ENCODE measurements at regions not wholly inside any gene's neighbourhood (a gene's known extent, or its start where the extent isn't known, plus 50 kb on each side); places are given as distances from the start of the nearest gene placed in this dataset.
"Not testable (repeated sequence)": the region's sequence is repeated elsewhere in the genome, so short reads cannot be mapped to it uniquely, and the experiment has no call there.

DNA sequence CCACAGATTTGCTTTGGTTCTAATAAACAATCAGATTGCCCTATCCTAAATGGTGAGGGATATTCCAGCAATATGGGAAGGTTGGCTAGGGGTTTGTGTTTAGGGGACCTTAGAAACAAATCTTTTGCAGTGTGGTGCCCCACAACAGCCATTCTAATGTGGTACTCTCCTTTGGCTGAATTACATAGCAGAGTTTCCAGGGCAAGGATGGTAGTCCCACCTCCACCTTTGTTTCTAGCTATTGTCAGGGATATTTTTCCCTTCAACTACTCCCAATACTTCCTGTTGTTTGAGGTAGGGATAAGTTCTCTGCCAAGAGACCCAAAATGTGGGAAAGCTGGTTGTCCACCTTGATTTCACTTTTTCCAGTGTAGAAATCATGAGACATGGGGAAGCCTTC, 494.7 kb upstream of the CHORDC1 start:
- no peak for DNase-seq

DNA sequence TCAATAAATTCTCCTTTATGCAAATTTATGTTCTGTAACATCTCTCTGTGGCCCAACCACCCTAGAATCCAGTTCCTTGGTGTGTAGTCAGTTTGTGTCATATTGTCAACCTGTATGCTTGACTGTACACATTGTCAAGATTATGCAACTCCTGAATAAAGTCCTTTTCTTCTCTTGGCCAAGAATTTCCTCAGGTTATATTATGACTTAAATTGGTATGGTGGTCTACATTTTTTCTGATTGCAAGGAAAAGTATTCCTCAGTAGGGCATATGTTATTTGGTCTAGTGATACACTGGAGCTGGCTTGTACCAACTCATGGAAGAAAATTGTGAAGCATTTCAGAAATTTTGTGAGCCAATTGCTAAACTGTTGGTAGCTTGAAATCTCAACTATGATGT, 482.8 kb upstream of the CHORDC1 start:
- no peak for DNase-seq

DNA sequence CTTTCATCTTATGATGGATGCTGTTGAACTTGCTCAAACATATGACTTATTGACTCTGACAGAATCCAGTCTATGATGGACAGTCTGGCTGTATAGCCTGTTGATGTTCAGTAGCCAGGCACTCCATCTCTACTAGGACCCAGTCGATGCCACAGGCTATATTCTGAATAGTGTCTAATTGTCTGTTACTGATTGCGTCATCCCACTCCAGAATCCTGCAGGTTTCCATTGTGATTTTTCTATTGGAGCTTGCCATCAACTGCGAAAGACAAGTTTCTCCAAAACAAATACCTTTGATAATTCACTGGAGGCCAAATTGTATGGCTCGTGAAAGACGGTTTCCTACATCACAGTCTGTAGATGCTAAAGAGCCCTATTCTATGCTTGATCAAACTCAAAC, 481.7 kb upstream of the CHORDC1 start:
- no peak for DNase-seq

DNA sequence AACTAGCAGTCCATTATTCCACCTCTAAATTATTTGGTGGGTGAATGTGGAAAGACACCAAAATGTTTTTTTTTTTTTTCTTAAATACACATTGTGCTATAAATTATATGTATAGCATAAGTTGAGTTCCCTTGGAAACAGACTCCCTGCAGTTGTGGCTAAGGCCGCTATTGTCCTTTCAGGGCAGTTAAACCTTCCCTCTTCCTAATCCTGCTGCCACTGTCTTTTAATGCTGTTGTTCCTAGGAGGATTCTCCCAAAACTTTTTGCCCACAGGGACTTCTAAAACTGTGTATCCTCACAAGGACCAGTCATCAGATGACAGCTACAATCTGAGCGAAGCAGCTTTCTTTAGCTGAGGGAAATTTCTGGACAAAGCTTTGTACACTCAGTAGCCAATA, 478.9 kb upstream of the CHORDC1 start:
- no peak for DNase-seq

DNA sequence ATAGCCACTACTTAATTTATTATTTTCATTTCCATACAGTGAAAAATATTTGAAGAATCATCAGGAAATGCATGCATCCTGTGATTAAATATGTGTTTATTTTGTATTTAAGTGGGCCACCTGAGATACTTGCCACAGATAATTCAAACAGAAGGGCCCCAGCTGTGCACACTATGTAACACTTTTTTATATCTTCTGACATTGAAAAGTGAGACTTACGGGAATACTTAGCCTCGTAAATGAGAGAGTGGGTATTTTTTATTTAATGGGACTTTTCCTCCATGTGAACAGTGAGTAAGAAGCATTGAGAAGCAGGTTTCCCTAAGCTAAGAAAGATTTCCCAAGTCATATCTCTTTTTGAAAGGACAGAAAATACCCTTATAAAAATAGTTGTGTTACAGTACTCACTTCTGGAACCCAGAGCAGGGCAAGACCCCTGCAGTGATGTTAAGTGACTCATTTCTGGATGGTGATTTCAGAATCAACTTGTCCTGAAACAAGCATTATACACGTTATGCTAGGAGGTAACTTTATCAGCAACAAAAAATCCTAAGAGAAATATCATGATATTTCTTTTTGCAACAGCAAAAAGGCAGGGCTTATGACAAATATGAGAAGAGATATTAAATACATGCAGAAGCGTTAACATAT, 478.1 kb upstream of the CHORDC1 start:
- no peak for DNase-seq

DNA sequence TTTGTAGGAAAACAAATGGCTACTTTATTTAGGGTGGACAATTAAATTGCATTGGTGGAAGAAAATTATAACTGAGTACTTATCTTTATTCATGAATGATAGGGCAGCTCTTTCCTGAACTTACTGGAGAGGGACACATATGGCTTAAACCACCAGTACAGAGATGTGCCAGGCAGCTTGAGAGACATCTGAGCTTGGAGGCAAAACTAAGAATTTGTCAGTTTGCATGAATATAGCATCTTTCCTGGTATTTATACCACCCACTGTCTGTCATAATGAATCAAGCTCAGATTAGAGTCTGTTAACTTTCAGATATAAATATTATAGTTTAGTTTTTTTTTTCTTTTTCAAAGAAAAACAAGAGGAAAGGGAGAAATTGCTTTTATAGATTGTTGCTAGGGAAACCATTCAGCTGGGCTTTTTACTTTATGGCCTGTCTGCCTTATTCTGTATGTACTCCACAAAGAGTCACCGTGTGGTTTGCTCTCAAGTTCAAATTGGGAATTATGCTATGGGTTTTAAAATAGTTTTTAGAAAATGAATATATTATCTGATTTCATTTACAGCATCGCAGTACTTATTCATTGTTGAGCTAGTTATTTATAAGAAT, 477.0 kb upstream of the CHORDC1 start:
- no peak for DNase-seq

DNA sequence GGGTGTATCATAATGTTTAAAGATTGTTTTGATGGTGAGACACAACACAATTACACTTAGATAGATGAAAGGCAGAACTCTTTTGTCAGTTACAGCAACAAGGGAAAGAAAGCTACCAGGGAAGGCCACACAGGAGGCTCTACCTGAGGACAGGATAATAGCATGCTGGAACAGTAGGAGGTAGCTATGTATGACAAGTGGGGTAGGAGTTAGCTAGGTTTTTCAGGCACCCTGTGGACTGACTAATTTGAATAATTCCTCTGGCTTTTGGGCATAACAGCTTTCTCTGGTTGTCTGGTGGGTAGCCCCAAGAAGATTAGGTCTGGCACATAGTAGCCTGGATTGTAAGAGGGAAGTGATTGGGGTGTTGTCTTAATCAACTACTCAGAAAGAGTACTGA, 475.4 kb upstream of the CHORDC1 start:
- no peak for DNase-seq

DNA sequence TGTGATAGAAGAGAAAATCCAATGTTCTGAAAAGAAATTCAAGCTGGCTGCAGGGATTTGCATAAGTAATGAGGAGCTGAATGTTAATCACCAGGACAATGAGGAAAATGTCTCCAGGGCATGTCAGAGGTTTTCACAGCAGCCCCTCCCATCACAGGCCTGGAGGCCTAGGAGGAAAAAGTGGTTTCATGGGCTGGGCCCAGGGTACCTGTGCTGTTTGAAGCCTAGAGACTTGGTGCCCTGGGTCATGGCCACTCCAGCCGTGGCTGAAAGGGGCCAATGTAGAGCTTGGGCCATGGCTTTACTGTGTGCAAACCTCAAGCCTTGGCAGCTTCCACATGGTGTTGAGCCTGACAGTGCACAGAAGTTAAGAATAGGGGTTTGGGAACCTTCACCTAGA, 452.6 kb upstream of the CHORDC1 start:
- not testable (repeated sequence) for DNase-seq

DNA sequence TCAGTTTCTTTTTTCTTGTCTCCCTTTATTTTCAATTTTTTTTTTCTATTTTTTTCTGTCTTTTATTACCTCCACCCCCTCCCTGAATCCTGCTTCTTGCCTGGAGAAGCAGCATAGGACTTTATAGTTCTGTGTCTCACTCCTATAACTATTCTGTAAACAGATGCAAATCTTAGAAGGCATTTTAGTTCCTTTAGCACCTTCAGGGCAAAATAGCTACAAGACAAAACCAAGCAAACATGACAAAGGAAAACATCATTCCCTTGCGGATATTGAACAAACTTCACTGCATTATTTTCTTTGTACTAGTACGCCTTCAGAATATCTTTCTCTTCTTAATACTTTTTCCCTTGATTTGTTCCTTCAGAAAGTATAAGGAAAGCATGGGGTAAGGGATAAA, 446.2 kb upstream of the CHORDC1 start:
- no peak for DNase-seq

DNA sequence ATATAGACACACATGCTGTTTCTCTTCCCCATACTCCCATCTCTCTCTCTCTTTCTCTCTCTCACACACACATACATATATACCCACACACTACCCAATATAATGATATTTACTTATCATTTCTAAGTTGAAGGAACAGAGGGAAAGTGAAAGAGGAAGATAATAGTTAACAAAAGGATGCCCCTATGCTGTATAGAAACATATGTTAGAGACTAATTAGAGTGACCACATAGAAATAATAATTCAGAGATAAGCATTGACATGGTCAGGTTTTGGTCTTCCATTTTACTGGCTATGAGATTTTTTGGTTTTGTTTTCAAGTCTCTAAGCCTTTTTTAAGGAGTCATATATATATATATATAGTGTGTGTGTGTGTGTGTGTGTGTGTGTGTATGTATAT, 445.7 kb upstream of the CHORDC1 start:
- DNase-seq, result no peak

DNA sequence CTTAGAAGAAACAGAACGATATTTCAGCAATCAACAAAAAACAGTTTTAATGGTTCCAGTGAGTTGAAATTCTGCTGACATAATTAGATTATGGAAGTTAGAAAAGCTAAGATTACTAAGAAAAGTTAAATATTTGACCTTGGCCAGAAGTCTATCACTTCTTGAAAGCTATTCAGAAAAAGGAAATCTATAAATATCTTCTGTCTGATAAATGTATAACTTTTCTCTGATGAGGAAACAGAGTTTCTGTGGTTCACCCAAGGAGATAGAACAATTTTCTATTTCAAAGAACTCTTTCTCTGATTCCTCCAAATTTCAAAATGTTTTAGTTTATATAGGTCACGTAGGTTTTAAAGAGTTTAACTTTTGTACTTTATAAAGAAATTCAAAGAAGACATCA, 438.4 kb upstream of the CHORDC1 start:
- no peak for DNase-seq

DNA sequence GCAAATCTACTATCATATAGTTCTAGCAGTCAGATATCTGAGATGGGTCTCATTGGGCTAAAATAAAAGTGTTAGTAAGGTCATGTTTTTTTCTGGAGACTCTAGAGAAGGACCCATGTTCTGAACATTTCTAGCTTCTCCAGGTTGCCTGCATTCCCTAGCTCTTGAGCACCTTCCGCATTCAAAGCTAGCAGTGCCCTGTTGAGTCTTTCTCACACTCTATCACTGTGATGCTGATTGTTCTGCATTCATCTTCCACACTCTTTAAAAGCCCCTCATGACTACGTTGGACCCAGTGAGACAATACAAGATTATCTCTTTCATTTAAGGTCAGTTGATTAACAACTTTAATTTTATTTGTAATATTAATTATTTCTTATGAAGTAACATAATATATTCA, 433.3 kb upstream of the CHORDC1 start:
- DNase-seq, result no peak

DNA sequence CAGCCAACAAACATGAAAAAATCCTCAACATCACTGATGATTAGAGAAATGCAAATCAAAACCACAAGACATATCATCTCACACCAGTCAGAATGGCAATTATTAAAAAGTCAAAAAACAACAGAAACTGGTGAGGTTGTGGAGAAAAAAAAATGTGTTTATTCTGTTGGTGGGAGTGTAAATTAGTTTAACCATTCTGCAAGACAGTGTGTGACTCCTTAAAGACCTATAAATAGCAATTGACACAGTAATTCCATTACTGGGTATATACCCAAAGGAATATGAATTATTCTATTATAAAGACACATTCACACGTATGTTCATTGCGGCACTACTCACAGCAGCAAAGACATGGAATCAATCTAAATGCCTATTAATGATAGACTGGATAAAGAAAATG, 427.3 kb upstream of the CHORDC1 start:
- DNase-seq, result no peak

DNA sequence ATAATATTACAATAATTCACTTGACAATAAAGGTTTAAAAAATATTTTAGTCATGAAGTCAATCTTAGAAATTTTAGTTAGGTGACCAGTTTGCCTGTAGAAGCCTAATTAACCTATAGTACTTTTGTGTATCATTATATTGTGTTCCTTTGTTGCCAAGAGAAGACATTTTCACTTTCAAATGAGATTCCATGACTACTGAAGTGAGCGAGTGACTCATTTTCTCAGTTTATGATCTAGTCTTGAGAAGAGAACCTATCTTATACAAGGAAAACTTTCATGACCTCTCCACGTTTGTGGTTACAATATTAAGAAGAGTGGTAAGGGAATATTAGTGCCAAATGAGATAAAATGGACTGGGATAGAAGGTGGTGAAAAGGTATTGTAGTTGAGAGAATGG, 423.9 kb upstream of the CHORDC1 start:
- no peak for DNase-seq

DNA sequence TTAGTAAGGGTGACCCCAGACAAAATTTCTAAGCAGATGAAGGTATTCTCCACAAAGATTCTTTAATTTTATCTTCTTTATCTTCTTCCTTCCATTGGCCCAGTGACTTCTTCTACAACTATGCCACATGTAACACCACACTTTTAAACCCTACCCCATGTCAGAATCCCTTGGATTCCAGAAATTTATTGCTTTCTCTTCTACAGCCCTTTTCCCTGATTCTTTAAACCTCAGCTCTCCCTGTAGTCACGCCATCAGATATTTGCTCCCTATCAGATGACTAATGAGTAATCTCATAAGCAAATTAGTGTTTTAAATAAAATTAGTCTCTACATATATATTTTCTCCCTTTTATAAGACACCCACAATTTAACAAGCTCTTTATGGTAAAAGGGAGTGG, 423.4 kb upstream of the CHORDC1 start:
- no peak for DNase-seq

DNA sequence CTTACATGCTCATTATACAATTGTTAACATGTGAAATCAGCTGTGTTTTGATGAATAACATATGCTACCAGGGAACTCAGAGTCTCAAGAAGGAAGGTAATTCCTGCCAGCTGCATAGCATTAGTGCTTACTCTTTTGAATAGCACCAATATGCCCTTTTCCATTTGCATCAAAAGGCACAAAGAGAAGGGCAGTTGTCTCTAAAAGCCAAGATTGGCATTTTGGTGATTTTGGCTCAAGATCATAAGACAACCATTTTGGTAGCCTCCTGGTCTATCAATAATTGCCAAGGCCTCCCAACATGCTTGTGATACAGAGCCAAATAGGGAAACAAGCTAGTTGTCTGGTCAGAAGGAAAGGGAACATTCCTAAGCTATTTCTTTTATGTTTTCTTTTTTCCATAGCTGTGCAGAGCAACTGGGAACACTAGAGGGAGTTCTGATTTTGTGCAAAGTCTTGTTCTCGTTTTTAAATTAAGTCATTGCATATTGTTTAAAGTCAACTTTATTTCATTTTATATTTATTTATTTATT, 416.7 kb upstream of the CHORDC1 start:
- DNase-seq, result no peak

DNA sequence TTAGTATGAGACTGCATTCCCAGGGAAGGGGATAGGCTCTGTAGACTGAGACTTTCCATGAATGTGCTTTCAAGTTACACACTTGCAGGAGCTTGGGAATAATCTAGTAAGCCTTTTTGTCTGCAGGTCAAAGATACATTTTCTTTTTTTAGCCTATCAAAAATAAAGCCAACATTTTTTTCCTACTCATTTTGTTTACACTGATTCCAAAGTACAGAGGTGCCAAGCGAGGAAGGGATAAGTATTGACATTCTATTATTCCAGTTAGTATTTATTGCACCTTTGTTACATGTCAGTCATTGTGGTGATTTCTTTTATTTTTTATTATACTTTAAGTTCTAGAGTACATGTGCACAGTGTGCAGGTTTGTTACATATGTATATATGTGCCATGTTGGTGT, 413.0 kb upstream of the CHORDC1 start:
- DNase-seq, result no peak

DNA sequence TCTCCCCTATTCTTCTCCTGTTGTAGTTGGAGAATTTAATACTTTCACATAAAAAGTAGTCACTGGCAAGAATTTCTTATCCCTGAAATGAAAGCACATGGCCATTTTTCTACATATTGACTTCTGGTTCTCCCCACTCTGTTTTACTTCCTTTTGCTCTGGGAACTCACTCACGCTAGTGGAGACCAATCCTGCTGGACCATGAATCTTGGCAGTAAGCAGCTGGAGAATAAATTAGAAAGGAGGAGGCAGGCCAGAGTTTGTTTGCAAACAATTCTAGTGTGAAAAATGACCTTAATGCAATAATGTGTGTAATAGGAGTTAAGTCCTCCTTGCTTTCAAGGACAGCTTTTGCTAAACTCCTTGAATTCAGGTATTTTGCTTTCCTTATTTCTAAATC, 412.3 kb upstream of the CHORDC1 start:
- no peak for DNase-seq

DNA sequence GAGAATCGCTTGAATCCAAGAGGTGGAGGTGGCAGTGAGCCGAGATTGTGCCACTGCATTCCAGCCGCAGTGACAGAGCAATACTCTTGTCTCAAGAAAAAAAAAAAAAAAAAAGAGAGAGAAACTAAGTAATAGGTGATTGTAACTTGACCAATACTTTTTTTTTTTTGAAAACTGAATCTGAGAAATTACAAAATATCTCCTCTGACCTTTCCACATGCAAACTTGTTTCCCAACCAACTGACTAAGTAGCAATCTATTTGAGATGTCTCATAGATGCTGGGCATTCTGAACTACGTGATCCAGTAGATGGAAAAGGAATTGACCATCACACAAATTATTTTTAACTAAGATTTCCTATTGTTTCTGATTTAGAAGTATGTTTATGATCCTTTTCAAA, 407.3 kb upstream of the CHORDC1 start:
- DNase-seq, result no peak

DNA sequence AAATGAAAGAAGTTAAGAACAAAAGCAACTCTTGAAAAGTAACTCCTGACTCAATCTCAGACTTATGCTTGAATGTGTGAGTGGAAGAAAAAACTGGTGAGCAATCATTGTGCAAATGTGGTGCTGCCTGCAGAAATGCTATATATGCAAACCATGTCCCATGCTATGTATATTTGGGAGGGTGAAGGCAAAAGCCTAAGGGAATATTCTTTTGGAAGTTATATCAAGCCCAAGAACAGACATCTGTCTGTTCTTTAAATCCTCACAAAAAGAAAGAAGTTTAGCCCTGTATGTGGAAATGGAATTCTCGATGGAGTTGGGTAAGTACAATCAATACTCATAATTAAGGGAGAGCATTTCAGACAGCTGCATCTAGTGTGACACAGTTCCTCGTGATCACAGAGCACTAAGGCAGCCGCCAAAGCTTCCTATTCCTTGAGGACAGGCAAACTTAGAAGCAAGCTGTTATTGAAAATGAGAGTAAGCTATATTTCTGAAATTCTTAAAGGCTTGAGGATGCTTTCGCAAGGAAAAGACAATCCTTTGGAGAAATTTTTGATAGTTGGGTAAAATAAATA, 406.5 kb upstream of the CHORDC1 start:
- no peak for DNase-seq

DNA sequence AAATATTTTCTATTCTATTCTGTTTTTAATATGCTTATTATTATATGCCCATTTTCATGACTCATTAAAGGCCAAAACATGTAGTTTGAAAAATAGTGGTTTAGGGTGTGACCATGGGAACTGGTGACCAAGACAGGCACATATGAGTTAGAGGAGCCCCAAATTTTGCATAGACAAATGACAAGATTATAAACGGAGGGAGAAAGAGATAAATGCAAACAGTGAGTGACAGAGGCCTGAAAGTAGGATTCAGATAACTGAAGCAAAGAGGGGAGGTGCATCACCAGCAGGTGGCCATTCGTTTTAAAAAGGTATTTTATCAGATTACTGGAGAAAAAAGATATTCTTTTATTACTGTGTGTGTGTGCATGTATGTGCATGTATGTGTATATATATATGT, 391.5 kb upstream of the CHORDC1 start:
- DNase-seq, result no peak

DNA sequence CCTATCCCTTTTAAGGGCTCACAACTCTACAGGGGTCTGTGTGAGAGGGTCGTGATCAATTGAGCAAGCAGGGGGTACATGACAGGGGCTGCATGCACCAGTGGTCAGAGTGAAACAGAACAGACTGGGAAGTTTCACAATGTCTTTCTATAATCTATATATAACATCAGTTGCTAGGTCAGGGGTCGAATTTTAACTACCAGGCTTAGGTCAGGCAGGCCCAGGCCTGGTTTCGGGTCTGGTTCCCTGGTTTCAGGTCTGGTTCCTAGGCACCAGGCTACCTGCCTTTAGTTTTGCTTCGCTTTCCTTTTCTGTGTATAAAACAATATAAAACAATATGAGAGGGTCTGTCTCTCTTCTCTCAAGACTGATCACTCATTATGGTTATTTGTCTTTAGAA, 390.2 kb upstream of the CHORDC1 start:
- DNase-seq, result not testable (repeated sequence)

DNA sequence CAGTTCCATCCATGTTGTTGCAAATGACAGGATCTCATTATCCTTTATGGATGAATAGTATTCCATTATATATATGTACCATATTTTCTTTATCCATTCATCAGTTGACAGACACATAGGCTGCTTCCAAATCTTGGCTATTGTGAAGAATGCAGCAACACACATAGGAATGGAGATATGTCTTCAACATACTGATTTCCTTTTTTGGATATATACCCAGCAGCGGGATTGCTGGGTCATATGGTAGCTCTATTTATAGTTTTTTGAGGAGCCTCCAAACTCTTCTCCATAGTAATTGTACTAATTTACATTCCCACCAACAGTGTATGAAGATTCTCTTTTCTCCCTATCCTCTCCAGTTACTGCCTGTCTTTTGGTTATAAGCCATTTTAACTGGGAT, 383.9 kb upstream of the CHORDC1 start:
- no peak for DNase-seq

DNA sequence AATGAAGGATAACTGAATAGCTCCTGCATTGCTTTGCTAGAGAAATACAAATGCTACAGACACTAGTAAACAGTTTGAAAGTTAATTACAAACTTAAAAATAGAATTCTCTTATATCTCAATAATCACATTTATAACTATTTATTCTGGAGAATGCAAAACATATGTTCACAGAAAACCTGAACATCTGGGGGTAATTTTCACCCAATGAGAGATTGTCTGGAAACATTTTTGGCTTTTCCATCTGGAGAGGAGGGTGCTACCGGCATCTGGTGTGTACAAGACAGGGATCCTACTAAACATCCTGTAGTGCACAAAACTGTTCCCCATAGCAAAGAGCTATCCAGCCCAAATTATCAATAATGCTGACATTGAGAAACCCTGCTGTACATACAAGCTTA, 378.4 kb upstream of the CHORDC1 start:
- DNase-seq, result no peak

DNA sequence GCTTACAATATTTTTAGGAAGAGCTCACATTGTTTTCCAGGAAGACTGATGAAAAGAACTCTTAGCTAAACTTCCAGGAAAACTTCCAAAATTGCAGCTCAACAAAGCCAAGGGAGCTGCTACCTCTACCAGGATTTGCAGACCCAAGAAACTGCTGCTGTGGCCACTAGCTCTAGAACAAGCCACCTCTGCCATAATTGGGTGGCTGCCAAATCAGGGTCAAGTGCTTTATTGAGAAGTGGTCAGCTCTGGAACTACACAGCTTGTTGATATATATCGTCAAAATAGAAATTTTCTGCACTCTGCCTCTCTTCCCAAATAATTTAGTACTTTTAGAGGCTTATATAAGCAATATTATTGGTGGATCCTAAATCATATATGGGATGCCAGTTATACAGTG, 371.8 kb upstream of the CHORDC1 start:
- DNase-seq, result no peak
